SK-N-SH (cell line): ENCODE measurements at regions not wholly inside any gene's neighbourhood (a gene's known extent, or its start where the extent isn't known, plus 50 kb on each side); places are given as distances from the start of the nearest gene placed in this dataset.
A peak's percentile ranks its signal among the peaks of the same experiment; 100 is the strongest.

Experiments
- CTCF ChIA-PET: fragments of 300-600, 350-600 bp; formaldehyde crosslinking; extraction: SDS; loops from one replicate; lab custom pipeline; 2021; lab: Yijun Ruan, JAX
- POLR2A ChIA-PET: fragments of 350-600 bp; sonication (Branson Sonifier 250); formaldehyde crosslinking; extraction: SDS; loops from one replicate; lab custom pipeline; 2020; ENCODE audit warnings: antibody characterized with exemption, inconsistent platforms; lab: Yijun Ruan, JAX
- DNase-seq: peaks from one replicate; pipeline ENCODE4 v3.0.0; 2012
- H2AFZ ChIP-seq: fragments of 200-600 bp; sonication (generic); 2 replicates; pipeline ENCODE4 v1.8.1; 2016; ENCODE audit warnings: antibody characterized with exemption, mild to moderate bottlenecking, low read depth
- H3F3A ChIP-seq: fragments of 200-600 bp; sonication (generic); replicated peaks from 2 replicates; pipeline ENCODE3; 2016; ENCODE audit warnings: antibody characterized with exemption, mild to moderate bottlenecking; ENCODE audit not compliant: insufficient read depth
- H3K27ac ChIP-seq, 2 experiments: fragments of 200-500 bp in 1 of 2; fragments of 200-600 bp in 1 of 2; sonication (Bioruptor generic) in 1 of 2; sonication (generic), shearing (Covaris generic) in 1 of 2; 2 replicates each; pipeline versions ENCODE4 v1.5.1 to v1.6.1; 2014 to 2016; ENCODE audit warnings: low read depth in 2 of 2, inconsistent platforms in 1 of 2, low read length in 1 of 2, mild to moderate bottlenecking in 1 of 2, mixed read lengths in 1 of 2
- H3K27me3 ChIP-seq: fragments of 200-600 bp; sonication (generic), shearing (Covaris generic); 2 replicates; pipeline ENCODE4 v1.6.1; 2016; ENCODE audit warnings: mixed run types; ENCODE audit not compliant: insufficient read depth
- H3K36me3 ChIP-seq, 2 experiments: fragments of 200-500 bp in 1 of 2; fragments of 200-600 bp in 1 of 2; sonication (Bioruptor generic) in 1 of 2; sonication (generic) in 1 of 2; replicated peaks in 1 of 2; 2 replicates each; pipeline versions ENCODE3 to v1.5.1; 2014 to 2016; ENCODE audit warnings: low read length in 1 of 2, mild to moderate bottlenecking in 1 of 2; ENCODE audit not compliant: insufficient read depth in 2 of 2, control insufficient read depth in 1 of 2
- H3K4me1 ChIP-seq, 2 experiments: fragments of 200-500 bp in 1 of 2; fragments of 200-600 bp in 1 of 2; sonication (Bioruptor generic) in 1 of 2; sonication (generic), shearing (Covaris generic) in 1 of 2; 2 replicates each; pipeline versions ENCODE4 v1.5.1 to v1.6.1; 2014 to 2016; ENCODE audit warnings: low read depth in 1 of 2, low read length in 1 of 2, mixed run types in 1 of 2; ENCODE audit not compliant: insufficient read depth in 2 of 2, control insufficient read depth in 1 of 2
- H3K4me2 ChIP-seq: fragments of 200-600 bp; sonication (generic), shearing (Covaris generic); 2 replicates; pipeline ENCODE4 v1.6.1; 2017; ENCODE audit warnings: mixed run types
- H3K4me3 ChIP-seq, 2 experiments: fragments of 200-500 bp in 1 of 2; fragments of 200-600 bp in 1 of 2; sonication (Bioruptor generic) in 1 of 2; sonication (generic), shearing (Covaris generic) in 1 of 2; 2 replicates each; pipeline versions ENCODE4 v1.5.1 to v1.8.1; 2014 to 2016; ENCODE audit warnings: low read depth in 2 of 2, inconsistent platforms in 1 of 2, low read length in 1 of 2, mild to moderate bottlenecking in 1 of 2, mixed read lengths in 1 of 2, moderate library complexity in 1 of 2
- H3K79me2 ChIP-seq: fragments of 200-600 bp; sonication (generic); 2 replicates; pipeline ENCODE4 v1.8.1; 2017; ENCODE audit warnings: mild to moderate bottlenecking; ENCODE audit not compliant: insufficient read depth
- H3K9ac ChIP-seq: fragments of 200-600 bp; sonication (generic); 2 replicates; pipeline ENCODE4 v1.6.1; 2017; ENCODE audit warnings: mixed run types
- H3K9me2 ChIP-seq: fragments of 200-600 bp; sonication (generic); 2 replicates; pipeline ENCODE4 v1.6.1; 2017; ENCODE audit warnings: mixed run types
- H3K9me3 ChIP-seq: fragments of 200-600 bp; sonication (generic); 2 replicates; pipeline ENCODE4 v1.6.1; 2017; ENCODE audit warnings: mixed run types, mild to moderate bottlenecking, moderate library complexity
- H4K20me1 ChIP-seq: fragments of 200-600 bp; sonication (generic); 2 replicates; pipeline ENCODE4 v1.6.1; 2017; ENCODE audit warnings: mild to moderate bottlenecking, mixed run types; ENCODE audit not compliant: insufficient read depth
- FOXM1 ChIP-seq: IDR thresholded peaks from 2 replicates; pipeline ENCODE4 v1.4.0; 2012; ENCODE audit warnings: low read depth, mild to moderate bottlenecking
- JUND ChIP-seq: IDR thresholded peaks from 2 replicates; pipeline ENCODE4 v1.4.0; 2012
- RAD21 ChIP-seq: IDR thresholded peaks from 2 replicates; pipeline ENCODE4 v1.6.1; 2012; ENCODE audit warnings: mild to moderate bottlenecking, low read length
- RXRA ChIP-seq: IDR thresholded peaks from 2 replicates; pipeline ENCODE4 v1.4.0; 2012; ENCODE audit warnings: low read depth, mild to moderate bottlenecking, borderline replicate concordance
- WGBS: methylation state at CpG from one replicate; pipeline ENCODE4 v1.1.6; 2017; ENCODE audit warnings: low lambda C conversion rate; 5-methylcytosine and 5-hydroxymethylcytosine counted together
- TF ChIP-seq, protein P1 (sequence below): IDR thresholded peaks from 2 replicates; pipeline ENCODE4; 2012
- TF ChIP-seq, protein P2 (sequence below): fragments of 200-600 bp; sonication (generic); IDR thresholded peaks from 2 replicates; pipeline ENCODE4 v1.6.1; 2017; ENCODE audit warnings: antibody characterized with exemption, mild to moderate bottlenecking, moderate library complexity
- TF ChIP-seq, protein P3 (sequence below): IDR thresholded peaks from 2 replicates; pipeline ENCODE4 v1.4.0; 2012; ENCODE audit warnings: low read depth, borderline replicate concordance

DNA sequence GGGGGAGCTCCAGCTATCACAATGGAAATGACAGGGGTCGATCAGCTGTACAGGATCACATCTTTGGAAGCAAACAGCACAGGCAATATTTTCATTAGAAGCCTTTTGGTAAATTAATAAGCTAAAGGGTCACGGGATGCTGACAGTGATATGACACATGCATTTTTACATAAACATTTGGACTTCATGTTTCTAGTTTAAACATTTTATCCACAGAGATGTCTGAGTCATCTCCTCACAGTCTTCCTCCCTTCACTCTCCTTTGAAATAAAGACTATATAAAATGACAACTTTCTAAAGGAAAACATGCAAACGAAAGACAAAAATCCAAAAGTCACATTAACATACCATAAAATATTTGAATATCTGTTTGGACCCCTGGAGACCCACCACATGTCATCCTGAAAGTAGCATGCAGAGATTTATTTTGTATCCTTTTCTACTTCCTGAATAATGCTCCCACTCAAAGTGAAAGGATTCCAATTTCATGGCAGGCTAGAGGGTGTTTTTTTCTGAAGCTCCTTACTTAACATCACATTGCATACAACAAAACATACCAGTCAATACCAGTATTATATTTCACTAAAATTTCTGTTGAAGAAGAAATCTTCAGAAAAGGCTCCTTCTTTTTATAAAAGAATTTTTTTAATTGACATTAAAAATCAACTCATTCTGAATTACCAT is 200.1 kb upstream of the PPARGC1A start:
- H3K27ac ChIP-seq = peak overlapping the region in 1 of 2 experiments; percentile 43; a peak in 1 of 4 replicates
- no peak for DNase-seq
- no peaks in the 10 kb centered on the region for H4K20me1 ChIP-seq
- no peaks in the 10 kb centered on the region for H3K9me3 ChIP-seq
- H3K36me3 ChIP-seq = no peaks in the 10 kb centered on the region
- no peaks in the 10 kb centered on the region for H3K79me2 ChIP-seq
- ChIA-PET CTCF (no interaction called here), POLR2A (no interaction called here)
- no peaks in the 10 kb centered on the region for H3F3A ChIP-seq
- H3K9ac ChIP-seq = no peak overlapping the region
- H3K27me3 ChIP-seq = no peaks in the 10 kb centered on the region
- no peak for TF ChIP-seq RXRA
- TF ChIP-seq, protein P1, sequence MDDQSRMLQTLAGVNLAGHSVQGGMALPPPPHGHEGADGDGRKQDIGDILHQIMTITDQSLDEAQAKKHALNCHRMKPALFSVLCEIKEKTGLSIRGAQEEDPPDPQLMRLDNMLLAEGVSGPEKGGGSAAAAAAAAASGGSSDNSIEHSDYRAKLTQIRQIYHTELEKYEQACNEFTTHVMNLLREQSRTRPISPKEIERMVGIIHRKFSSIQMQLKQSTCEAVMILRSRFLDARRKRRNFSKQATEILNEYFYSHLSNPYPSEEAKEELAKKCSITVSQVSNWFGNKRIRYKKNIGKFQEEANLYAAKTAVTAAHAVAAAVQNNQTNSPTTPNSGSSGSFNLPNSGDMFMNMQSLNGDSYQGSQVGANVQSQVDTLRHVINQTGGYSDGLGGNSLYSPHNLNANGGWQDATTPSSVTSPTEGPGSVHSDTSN = no peak
- no peak for TF ChIP-seq FOXM1
- TF ChIP-seq, protein P2, sequence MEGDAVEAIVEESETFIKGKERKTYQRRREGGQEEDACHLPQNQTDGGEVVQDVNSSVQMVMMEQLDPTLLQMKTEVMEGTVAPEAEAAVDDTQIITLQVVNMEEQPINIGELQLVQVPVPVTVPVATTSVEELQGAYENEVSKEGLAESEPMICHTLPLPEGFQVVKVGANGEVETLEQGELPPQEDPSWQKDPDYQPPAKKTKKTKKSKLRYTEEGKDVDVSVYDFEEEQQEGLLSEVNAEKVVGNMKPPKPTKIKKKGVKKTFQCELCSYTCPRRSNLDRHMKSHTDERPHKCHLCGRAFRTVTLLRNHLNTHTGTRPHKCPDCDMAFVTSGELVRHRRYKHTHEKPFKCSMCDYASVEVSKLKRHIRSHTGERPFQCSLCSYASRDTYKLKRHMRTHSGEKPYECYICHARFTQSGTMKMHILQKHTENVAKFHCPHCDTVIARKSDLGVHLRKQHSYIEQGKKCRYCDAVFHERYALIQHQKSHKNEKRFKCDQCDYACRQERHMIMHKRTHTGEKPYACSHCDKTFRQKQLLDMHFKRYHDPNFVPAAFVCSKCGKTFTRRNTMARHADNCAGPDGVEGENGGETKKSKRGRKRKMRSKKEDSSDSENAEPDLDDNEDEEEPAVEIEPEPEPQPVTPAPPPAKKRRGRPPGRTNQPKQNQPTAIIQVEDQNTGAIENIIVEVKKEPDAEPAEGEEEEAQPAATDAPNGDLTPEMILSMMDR = 0 out of 2 replicates have a peak, but pooled peaks have one; percentile 16
- TF ChIP-seq, all 33 proteins: peak for 1
- WGBS = 14% methylated on average over 3 of the region's 3 CpGs
- Histone ChIP-seq H3K4me2 (peak overlapping the region; percentile 27; the same call in 1 of the 2 replicates), H2AFZ (peak overlapping the region; percentile 69; the same call in 1 of the 2 replicates), H3K4me3 (no peak overlapping the region), H3K9me2 (no peaks in the 10 kb centered on the region), H3K4me1 (no peaks in the 10 kb centered on the region)

DNA sequence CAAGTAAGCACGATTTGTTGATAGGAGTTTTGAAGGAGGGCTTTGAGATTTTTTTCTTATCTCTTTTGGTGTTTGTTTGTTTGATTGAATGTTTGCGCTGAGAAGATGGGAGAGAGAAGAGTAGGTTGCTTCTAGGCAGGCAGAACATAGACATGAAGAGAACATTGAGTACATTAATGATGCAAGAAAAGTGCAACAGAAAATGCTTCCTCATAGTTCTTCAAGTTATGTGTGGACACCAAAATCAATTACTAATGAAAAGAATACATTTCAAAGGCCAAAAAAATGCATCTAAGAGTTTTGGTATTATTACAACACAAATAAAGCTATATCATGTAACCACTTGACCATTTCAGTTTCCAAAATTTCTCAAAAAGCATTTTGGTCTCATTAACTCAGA is 191.0 kb upstream of the PPARGC1A start:
- TF ChIP-seq, protein P3, sequence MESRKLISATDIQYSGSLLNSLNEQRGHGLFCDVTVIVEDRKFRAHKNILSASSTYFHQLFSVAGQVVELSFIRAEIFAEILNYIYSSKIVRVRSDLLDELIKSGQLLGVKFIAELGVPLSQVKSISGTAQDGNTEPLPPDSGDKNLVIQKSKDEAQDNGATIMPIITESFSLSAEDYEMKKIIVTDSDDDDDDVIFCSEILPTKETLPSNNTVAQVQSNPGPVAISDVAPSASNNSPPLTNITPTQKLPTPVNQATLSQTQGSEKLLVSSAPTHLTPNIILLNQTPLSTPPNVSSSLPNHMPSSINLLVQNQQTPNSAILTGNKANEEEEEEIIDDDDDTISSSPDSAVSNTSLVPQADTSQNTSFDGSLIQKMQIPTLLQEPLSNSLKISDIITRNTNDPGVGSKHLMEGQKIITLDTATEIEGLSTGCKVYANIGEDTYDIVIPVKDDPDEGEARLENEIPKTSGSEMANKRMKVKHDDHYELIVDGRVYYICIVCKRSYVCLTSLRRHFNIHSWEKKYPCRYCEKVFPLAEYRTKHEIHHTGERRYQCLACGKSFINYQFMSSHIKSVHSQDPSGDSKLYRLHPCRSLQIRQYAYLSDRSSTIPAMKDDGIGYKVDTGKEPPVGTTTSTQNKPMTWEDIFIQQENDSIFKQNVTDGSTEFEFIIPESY = no peak
- TF ChIP-seq, protein P2 = no peak
- TF ChIP-seq JUND = no peak
- no peak for TF ChIP-seq RAD21
- H3K9ac ChIP-seq = no peak overlapping the region
- H3K9me3 ChIP-seq = no peaks in the 10 kb centered on the region
- WGBS = 51% methylated on average over 2 of the region's 2 CpGs
- no peak overlapping the region for H3K4me2 ChIP-seq
- H3K36me3 ChIP-seq = no peaks in the 10 kb centered on the region
- ChIA-PET POLR2A (no interaction called here), CTCF (no interaction called here)
- no peak for DNase-seq
- no peaks in the 10 kb centered on the region for H3K27me3 ChIP-seq
- H3K27ac ChIP-seq = no peak overlapping the region
- no peaks in the 10 kb centered on the region for H4K20me1 ChIP-seq
- no peak overlapping the region for H2AFZ ChIP-seq
- H3K4me1 ChIP-seq = no peaks in the 10 kb centered on the region
- H3K4me3 ChIP-seq = no peak overlapping the region
- H3K9me2 ChIP-seq = no peaks in the 10 kb centered on the region
- H3F3A ChIP-seq = no peaks in the 10 kb centered on the region
- no peaks in the 10 kb centered on the region for H3K79me2 ChIP-seq
